H1 (cell line): ENCODE measurements at regions not wholly inside any gene's neighbourhood (a gene's known extent, or its start where the extent isn't known, plus 50 kb on each side); places are given as distances from the start of the nearest gene placed in this dataset.

Experiments used
- CTCF ChIA-PET: fragments of 300-600 bp; sonication (Branson Sonifier 250); formaldehyde crosslinking; loops from one replicate; lab custom pipeline; 2021; ENCODE audit not compliant: partially characterized antibody; lab: Charles Lee
- POLR2A ChIA-PET: fragments of 300-600 bp; sonication (Branson Sonifier 250); formaldehyde crosslinking; loops from one replicate; lab custom pipeline; 2021; ENCODE audit warnings: inconsistent platforms; ENCODE audit not compliant: partially characterized antibody; lab: Charles Lee
- DNase-seq, 2 experiments: peaks; one replicate each; pipeline versions ENCODE4 v3.0.0 to v3.0.0-alpha.2; 2010 to 2022; ENCODE audit warnings: low spot score in 2 of 2, low read depth in 1 of 2, mixed read lengths in 1 of 2
- FAIRE-seq: peaks from 2 replicates; lab custom pipeline; 2011; peaks lifted over from hg19 to GRCh38; lab: Jason Lieb, UNC
- H2AFZ ChIP-seq: 2 replicates; pipeline ENCODE4 v1.8.1; 2012; ENCODE audit warnings: low read length, inconsistent platforms
- H2AK5ac ChIP-seq: 2 replicates; pipeline ENCODE4 v1.6.1; 2013; ENCODE audit warnings: low read depth, low read length
- H2BK120ac ChIP-seq: replicated peaks from 2 replicates; pipeline ENCODE3; 2013; ENCODE audit warnings: low read depth, low read length, inconsistent platforms
- H2BK12ac ChIP-seq: 2 replicates; pipeline ENCODE4 v1.6.1; 2013; ENCODE audit warnings: low read depth, low read length
- H2BK15ac ChIP-seq: 2 replicates; pipeline ENCODE4 v1.6.1; 2013; ENCODE audit warnings: low read length
- H2BK20ac ChIP-seq: 2 replicates; pipeline ENCODE4 v1.6.1; 2013; ENCODE audit warnings: low read length
- H2BK5ac ChIP-seq: 2 replicates; pipeline ENCODE4 v1.6.1; 2013; ENCODE audit warnings: low read depth, low read length
- H3K14ac ChIP-seq: 2 replicates; pipeline ENCODE4 v1.6.1; 2013; ENCODE audit warnings: inconsistent platforms; ENCODE audit not compliant: insufficient read length
- H3K18ac ChIP-seq: 2 replicates; pipeline ENCODE4 v1.6.1; 2013; ENCODE audit warnings: low read length; ENCODE audit errors: extremely low read depth
- H3K23ac ChIP-seq: 2 replicates; pipeline ENCODE4 v1.6.1; 2013; ENCODE audit warnings: inconsistent platforms; ENCODE audit not compliant: insufficient read length
- H3K23me2 ChIP-seq: 2 replicates; pipeline ENCODE4 v1.6.1; 2013; ENCODE audit warnings: low read depth, low read length
- H3K27ac ChIP-seq: 2 replicates; pipeline ENCODE4 v1.6.1; 2011; ENCODE audit warnings: low read depth, low read length, inconsistent platforms
- H3K27me3 ChIP-seq, 4 experiments: replicated peaks in 1 of 4; 1 replicate in 1 of 4; 2 replicates in 3 of 4; pipeline versions ENCODE4 v1.6.1 to v1.8.1; 2011 to 2013; ENCODE audit warnings: low read length in 3 of 4, mild to moderate bottlenecking in 3 of 4, inconsistent platforms in 2 of 4, mixed read lengths in 2 of 4, moderate library complexity in 1 of 4; ENCODE audit not compliant: control insufficient read depth in 3 of 4, insufficient read depth in 3 of 4; ENCODE audit errors: extremely low read depth in 1 of 4
- H3K36me3 ChIP-seq, 4 experiments: 2 replicates each; pipeline versions ENCODE4 v1.6.1 to v1.8.1; 2011 to 2013; ENCODE audit warnings: mild to moderate bottlenecking in 4 of 4, low read length in 3 of 4, moderate library complexity in 2 of 4, control low read depth in 1 of 4, inconsistent platforms in 1 of 4; ENCODE audit not compliant: insufficient read depth in 4 of 4, control insufficient read depth in 2 of 4
- H3K4ac ChIP-seq: replicated peaks from 2 replicates; pipeline ENCODE3; 2013; ENCODE audit warnings: low read length, low read depth, mixed read lengths, inconsistent platforms; ENCODE audit not compliant: insufficient read length
- H3K4me1 ChIP-seq, 4 experiments: replicated peaks in 1 of 4; 1 replicate in 1 of 4; 2 replicates in 3 of 4; pipeline versions ENCODE4 v1.6.1 to v1.8.1; 2011 to 2013; ENCODE audit warnings: low read length in 3 of 4, inconsistent platforms in 2 of 4, mixed read lengths in 1 of 4; ENCODE audit not compliant: insufficient read depth in 4 of 4, control insufficient read depth in 3 of 4
- H3K4me2 ChIP-seq, 2 experiments: 2 replicates each; pipeline versions ENCODE4 v1.6.1 to v1.8.1; 2011 to 2013; ENCODE audit warnings: low read depth in 2 of 2, low read length in 2 of 2, control low read depth in 1 of 2, inconsistent platforms in 1 of 2, mild to moderate bottlenecking in 1 of 2; ENCODE audit not compliant: insufficient read depth in 1 of 2
- H3K4me3 ChIP-seq, 4 experiments: fragments of 200-600, 300-600 bp in 1 of 4; sonication (generic), shearing (Covaris generic), sonication (Bioruptor Twin) in 1 of 4; 2 replicates each; pipeline versions ENCODE4 v1.5.1 to v1.8.1; 2011 to 2016; ENCODE audit warnings: low read length in 4 of 4, low read depth in 3 of 4, control low read depth in 2 of 4, inconsistent platforms in 2 of 4, mild to moderate bottlenecking in 2 of 4, mixed read lengths in 1 of 4, moderate library complexity in 1 of 4; ENCODE audit not compliant: insufficient read depth in 2 of 4; ENCODE audit errors: extremely low read depth in 1 of 4
- H3K56ac ChIP-seq: replicated peaks from 2 replicates; pipeline ENCODE3; 2013; ENCODE audit warnings: low read depth, mild to moderate bottlenecking, mixed read lengths, low read length, inconsistent platforms; ENCODE audit not compliant: insufficient read length
- H3K79me1 ChIP-seq: 2 replicates; pipeline ENCODE4 v1.6.1; 2013; ENCODE audit warnings: low read depth, low read length, control low read depth
- H3K79me2 ChIP-seq, 2 experiments: 2 replicates each; pipeline versions ENCODE4 v1.6.1 to v1.8.1; 2012 to 2013; ENCODE audit warnings: low read length in 2 of 2, mild to moderate bottlenecking in 2 of 2, inconsistent platforms in 1 of 2; ENCODE audit not compliant: insufficient read depth in 2 of 2, control insufficient read depth in 1 of 2
- H3K9ac ChIP-seq, 4 experiments: replicated peaks in 1 of 4; 1 replicate in 1 of 4; 2 replicates in 3 of 4; pipeline versions ENCODE4 v1.6.1 to v1.8.1; 2011 to 2013; ENCODE audit warnings: low read depth in 3 of 4, low read length in 3 of 4, control low read depth in 2 of 4, mild to moderate bottlenecking in 2 of 4, moderate library complexity in 2 of 4, inconsistent platforms in 1 of 4; ENCODE audit errors: extremely low read depth in 1 of 4
- H3K9me3 ChIP-seq, 2 experiments: 2 replicates each; pipeline versions ENCODE4 v1.6.1 to v1.8.1; 2012 to 2013; ENCODE audit warnings: mild to moderate bottlenecking in 2 of 2, moderate library complexity in 2 of 2, control low read depth in 1 of 2, inconsistent platforms in 1 of 2, low read depth in 1 of 2, low read length in 1 of 2, mixed read lengths in 1 of 2; ENCODE audit not compliant: insufficient read depth in 2 of 2
- H4K20me1 ChIP-seq, 2 experiments: replicated peaks in 1 of 2; 2 replicates each; pipeline versions ENCODE3 to v1.8.1; 2011 to 2013; ENCODE audit warnings: inconsistent platforms in 2 of 2, low read length in 2 of 2, mild to moderate bottlenecking in 1 of 2; ENCODE audit not compliant: insufficient read depth in 2 of 2, control insufficient read depth in 1 of 2
- H4K5ac ChIP-seq: 2 replicates; pipeline ENCODE4 v1.6.1; 2013; ENCODE audit warnings: low read length, low read depth, mixed read lengths, inconsistent platforms; ENCODE audit not compliant: insufficient read length
- H4K8ac ChIP-seq: 2 replicates; pipeline ENCODE4 v1.8.0; 2013; ENCODE audit warnings: mild to moderate bottlenecking, moderate library complexity, low read length, inconsistent platforms; ENCODE audit not compliant: insufficient read depth; ENCODE audit errors: extremely low read depth
- H4K91ac ChIP-seq: replicated peaks from 2 replicates; pipeline ENCODE3; 2013; ENCODE audit warnings: low read length, mixed read lengths, inconsistent platforms; ENCODE audit not compliant: insufficient read length
- CREB1 ChIP-seq: IDR thresholded peaks from 2 replicates; pipeline ENCODE4 v1.6.1; 2012; ENCODE audit warnings: inconsistent platforms
- HDAC2 ChIP-seq, 2 experiments: fragments of 300-600 bp in 1 of 2; sonication (generic) in 1 of 2; IDR thresholded peaks; 2 replicates each; pipeline ENCODE4 v1.6.1; 2011 to 2012; ENCODE audit warnings: low read depth in 2 of 2, low read length in 2 of 2, mild to moderate bottlenecking in 2 of 2, moderate library complexity in 2 of 2, borderline replicate concordance in 1 of 2, inconsistent platforms in 1 of 2
- JUND ChIP-seq: IDR thresholded peaks from 2 replicates; pipeline ENCODE4 v1.6.1; 2011; ENCODE audit warnings: mild to moderate bottlenecking, improper control_type of control experiment, low read length
- SIRT6 ChIP-seq: IDR thresholded peaks from one replicate; pipeline ENCODE4 v1.7.1; 2012; ENCODE audit warnings: low read length, inconsistent platforms
- ZNF274 ChIP-seq: IDR thresholded peaks from 2 replicates; pipeline ENCODE4 v1.7.0; 2012; ENCODE audit warnings: low read length, borderline replicate concordance; ENCODE audit errors: extremely low read depth
- WGBS, 2 experiments: shearing (Covaris generic) in 1 of 2; methylation state at CpG; one replicate each; pipeline versions ENCODE4 v1.1.6 to v1.1.7; 2013 to 2015; ENCODE audit warnings: low lambda C conversion rate in 2 of 2, mixed read lengths in 2 of 2, inconsistent platforms in 1 of 2, low coverage in 1 of 2, missing lambda C conversion rate in 1 of 2; ENCODE audit not compliant: insufficient replicate concordance in 2 of 2, insufficient coverage in 1 of 2, insufficient read length in 1 of 2; ENCODE audit errors: extremely low coverage in 1 of 2, missing lambda C conversion rate in 1 of 2; 5-methylcytosine and 5-hydroxymethylcytosine counted together
- TF ChIP-seq, protein P1 (sequence below), 3 experiments: IDR thresholded peaks; 1 replicate in 2 of 3; 2 replicates in 1 of 3; pipeline versions ENCODE4 v1.5.1 to v1.6.1; 2011; ENCODE audit warnings: low read length in 3 of 3, mild to moderate bottlenecking in 3 of 3, inconsistent platforms in 2 of 3, low read depth in 1 of 3, moderate library complexity in 1 of 3; ENCODE audit not compliant: insufficient read depth in 1 of 3; ENCODE audit errors: control extremely low read depth in 1 of 3
- TF ChIP-seq, protein P2 (sequence below): IDR thresholded peaks from 2 replicates; pipeline ENCODE4 v1.6.1; 2012; ENCODE audit warnings: inconsistent platforms

DNA sequence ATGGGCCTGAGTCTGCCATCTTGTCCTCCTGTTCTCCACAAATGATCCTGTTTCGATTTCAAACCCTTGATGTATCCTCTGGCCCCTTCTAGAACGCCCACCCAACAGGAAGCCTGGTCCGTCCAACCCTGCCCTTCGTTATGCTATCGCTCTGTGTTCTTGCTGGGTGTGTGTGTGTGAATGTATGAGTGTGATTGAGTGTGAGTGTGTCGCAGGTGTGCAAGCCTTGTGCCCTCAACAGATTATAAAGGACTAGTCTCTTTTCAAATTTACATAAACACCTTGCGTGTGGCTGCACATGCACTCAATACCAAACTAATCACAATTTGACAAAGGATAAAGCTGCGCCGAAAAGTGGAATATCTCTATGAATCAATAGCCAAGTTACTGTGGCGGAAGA, 149.5 kb upstream of the SALL3 start:
- H2BK5ac ChIP-seq, result no peak overlapping the region
- FAIRE-seq (no peak), DNase-seq (no peak)
- H3K23ac ChIP-seq, result no peak overlapping the region
- no peak overlapping the region for H2BK120ac ChIP-seq
- 0 out of 2 replicates have a peak overlapping the region, but pooled peaks have one; percentile 18 for H2BK20ac ChIP-seq
- no peak overlapping the region for H4K5ac ChIP-seq
- no peak overlapping the region for H3K27ac ChIP-seq
- CTCF ChIA-PET, result no interaction called here
- TF ChIP-seq, protein P1, sequence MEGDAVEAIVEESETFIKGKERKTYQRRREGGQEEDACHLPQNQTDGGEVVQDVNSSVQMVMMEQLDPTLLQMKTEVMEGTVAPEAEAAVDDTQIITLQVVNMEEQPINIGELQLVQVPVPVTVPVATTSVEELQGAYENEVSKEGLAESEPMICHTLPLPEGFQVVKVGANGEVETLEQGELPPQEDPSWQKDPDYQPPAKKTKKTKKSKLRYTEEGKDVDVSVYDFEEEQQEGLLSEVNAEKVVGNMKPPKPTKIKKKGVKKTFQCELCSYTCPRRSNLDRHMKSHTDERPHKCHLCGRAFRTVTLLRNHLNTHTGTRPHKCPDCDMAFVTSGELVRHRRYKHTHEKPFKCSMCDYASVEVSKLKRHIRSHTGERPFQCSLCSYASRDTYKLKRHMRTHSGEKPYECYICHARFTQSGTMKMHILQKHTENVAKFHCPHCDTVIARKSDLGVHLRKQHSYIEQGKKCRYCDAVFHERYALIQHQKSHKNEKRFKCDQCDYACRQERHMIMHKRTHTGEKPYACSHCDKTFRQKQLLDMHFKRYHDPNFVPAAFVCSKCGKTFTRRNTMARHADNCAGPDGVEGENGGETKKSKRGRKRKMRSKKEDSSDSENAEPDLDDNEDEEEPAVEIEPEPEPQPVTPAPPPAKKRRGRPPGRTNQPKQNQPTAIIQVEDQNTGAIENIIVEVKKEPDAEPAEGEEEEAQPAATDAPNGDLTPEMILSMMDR (IDR thresholded peaks at IDR 0.05; ENCODE audit: control extremely low read depth in 1 of 3, insufficient read depth in 1 of 3, low read depth in 1 of 3, low read length in 3 of 3), result no peak
- TF ChIP-seq HDAC2 (IDR thresholded peaks at IDR 0.05; ENCODE audit: borderline replicate concordance in 1 of 2, low read depth in 2 of 2, low read length in 2 of 2), result no peak
- no peak for TF ChIP-seq CREB1
- TF ChIP-seq JUND, result no peak
- TF ChIP-seq, protein P2, sequence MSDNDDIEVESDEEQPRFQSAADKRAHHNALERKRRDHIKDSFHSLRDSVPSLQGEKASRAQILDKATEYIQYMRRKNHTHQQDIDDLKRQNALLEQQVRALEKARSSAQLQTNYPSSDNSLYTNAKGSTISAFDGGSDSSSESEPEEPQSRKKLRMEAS, result no peak
- TF ChIP-seq ZNF274, result no peak
- TF ChIP-seq SIRT6, result no peak
- H3K79me1 ChIP-seq, result no peaks in the 10 kb centered on the region
- no peak overlapping the region for H3K14ac ChIP-seq
- H4K91ac ChIP-seq, result peak overlapping the region; percentile 56
- no peak overlapping the region for H3K4me2 ChIP-seq
- no peak overlapping the region for H3K18ac ChIP-seq
- H3K4me3 ChIP-seq, result no peak overlapping the region
- H2AFZ ChIP-seq, result no peak overlapping the region
- no peak overlapping the region for H3K56ac ChIP-seq
- no peak overlapping the region for H3K4ac ChIP-seq
- no peak overlapping the region for H2AK5ac ChIP-seq
- H3K9me3 ChIP-seq, result no peaks in the 10 kb centered on the region
- H3K79me2 ChIP-seq, result no peaks in the 10 kb centered on the region
- no peak overlapping the region for H2BK12ac ChIP-seq
- 92% methylated on average over 10 of the region's 10 CpGs; no CpG with 5 or more reads in 1 of the 2 experiments for WGBS, 2 experiments
- no peak overlapping the region for H2BK15ac ChIP-seq
- H3K4me1 ChIP-seq, result no peaks in the 10 kb centered on the region
- POLR2A ChIA-PET, result no interaction called here
- no peak overlapping the region for H3K9ac ChIP-seq
- H4K20me1 ChIP-seq, result no peaks in the 10 kb centered on the region
- no peak overlapping the region for H4K8ac ChIP-seq
- H3K27me3 ChIP-seq, result no peaks in the 10 kb centered on the region
- H3K36me3 ChIP-seq, result no peaks in the 10 kb centered on the region
- no peaks in the 10 kb centered on the region for H3K23me2 ChIP-seq
